ENCODE measurements at regions not wholly inside any gene's neighbourhood (a gene's known extent, or its start where the extent isn't known, plus 50 kb on each side); places are given as distances from the start of the nearest gene placed in this dataset.

DNA sequence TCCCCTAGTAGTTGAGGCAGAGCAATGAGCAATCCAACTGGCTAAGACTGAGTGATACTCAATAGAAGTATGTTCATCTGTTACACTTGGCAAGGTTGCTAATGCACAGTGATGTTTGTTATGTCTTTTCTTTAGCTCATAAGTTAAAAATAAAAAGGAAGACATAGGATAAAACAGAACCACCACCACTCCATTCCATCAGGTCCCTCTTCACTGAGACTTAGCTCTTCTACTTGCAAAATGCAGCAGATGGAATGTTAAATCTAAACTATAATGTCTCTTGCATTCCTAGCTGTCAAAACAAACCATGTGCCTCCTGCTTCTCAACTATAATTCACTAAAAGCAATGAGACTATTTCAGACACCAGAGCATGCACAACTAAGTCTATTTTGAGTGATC is 265.6 kb upstream of the UBE2E2 start:
- no peak for TF ChIP-seq POLR2A (IDR thresholded peaks at IDR 0.05; ENCODE audit: low read depth, low read length)
- no peak for TF ChIP-seq POLR2AphosphoS5 (IDR thresholded peaks at IDR 0.05; ENCODE audit: low read depth, low read length)

Measured in GM12891 (cell line).